HG03039 (cell line): ENCODE measurements at regions not wholly inside any gene's neighbourhood (a gene's known extent, or its start where the extent isn't known, plus 50 kb on each side); places are given as distances from the start of the nearest gene placed in this dataset.

ENCODE experiments used
- ATAC-seq: cut with Tn5 transposase; IDR thresholded peaks from one replicate; pipeline ENCODE4 v1.9.1; 2021; ENCODE audit warnings: mild to moderate bottlenecking, moderate library complexity; ENCODE audit not compliant: unreplicated experiment

DNA sequence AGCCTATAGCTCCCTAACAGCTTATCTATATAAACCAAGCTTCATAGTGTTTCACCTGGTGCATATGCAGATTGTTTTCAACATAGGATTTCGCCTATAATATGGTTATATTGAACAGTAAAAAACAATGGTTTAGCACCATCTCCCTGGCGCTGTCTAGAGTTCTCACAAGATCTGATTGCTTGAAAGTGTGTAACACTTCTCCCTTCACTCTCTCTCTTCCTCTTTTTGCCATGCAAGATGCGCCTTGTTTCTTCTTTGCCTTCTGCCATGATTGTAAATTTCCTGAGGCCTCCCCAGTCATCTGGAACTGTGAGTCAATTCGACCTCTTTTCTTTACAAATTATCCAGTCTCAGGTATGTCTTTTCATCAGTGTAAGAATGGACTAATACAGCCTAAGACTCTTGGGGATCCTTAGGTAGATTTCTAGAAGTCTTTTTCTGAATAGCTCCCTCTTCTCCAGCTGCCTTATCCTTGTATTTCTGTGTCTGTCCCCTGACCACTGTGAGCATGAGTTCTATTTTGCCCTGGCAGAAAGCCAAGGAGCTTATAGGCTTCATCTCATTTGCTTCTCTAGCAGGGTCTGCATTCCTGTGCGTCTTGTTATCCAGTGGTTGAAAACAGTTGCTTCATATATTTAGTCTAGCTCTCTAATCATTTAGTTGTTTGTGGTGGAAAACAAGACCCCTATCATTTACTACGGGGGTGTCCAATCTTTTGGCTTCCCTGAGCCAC lies 401.6 kb downstream of the GPD2 start:
- no peak for ATAC-seq

DNA sequence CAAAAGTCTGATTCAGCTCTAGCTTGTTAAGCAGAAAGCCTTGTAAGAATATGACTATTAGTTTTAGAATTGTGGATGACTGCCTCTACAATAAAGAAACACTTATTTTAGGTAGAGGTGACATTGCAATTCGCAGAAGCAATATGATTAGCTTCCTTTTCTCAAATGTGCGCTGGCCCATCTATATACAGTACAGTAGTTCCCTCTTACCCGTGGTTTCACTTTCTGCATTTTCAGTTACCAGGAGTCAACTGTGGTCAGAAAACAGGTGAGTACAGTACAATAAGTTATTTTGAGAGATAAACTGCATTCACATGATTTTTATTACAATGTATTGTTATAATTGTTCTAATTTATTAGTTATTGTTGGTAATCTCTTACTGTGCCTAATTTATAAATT lies 405.1 kb downstream of the GPD2 start:
- ATAC-seq, result no peak

DNA sequence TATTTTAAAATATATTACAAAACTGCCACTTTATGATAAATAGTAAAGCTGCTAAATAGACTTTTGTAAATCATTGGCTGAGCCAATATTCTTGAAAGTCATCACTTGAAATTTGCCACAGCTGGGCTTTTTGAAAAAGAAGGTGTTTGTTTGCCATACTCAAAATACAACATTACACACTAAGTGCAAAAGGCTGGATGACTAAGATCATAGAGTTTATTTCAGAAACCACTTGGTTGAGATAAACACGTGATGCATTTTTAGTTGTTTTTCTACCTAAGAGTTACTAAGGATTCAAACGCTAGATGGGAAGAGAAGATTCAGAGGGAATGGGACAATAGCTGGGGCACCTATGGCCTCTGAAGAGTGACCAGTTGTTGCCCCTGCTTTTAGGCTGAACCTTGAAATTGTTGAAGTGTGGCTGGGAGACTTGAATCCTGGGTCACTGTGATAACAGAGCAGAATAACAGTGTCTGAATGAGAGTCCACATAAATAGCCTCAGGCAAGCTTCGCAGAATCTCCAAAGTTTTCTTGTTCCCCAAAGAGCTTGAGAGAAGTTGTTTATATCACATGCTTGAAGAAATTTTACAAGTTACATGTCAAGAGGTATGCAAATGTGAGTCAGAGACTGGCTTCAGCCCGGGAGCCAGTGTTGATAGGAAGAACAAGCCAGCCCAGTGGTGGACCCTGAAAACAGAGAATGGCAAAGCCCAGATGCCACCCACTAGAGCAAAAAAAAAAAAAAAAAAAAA lies 409.8 kb downstream of the GPD2 start:
- ATAC-seq, result no peak

DNA sequence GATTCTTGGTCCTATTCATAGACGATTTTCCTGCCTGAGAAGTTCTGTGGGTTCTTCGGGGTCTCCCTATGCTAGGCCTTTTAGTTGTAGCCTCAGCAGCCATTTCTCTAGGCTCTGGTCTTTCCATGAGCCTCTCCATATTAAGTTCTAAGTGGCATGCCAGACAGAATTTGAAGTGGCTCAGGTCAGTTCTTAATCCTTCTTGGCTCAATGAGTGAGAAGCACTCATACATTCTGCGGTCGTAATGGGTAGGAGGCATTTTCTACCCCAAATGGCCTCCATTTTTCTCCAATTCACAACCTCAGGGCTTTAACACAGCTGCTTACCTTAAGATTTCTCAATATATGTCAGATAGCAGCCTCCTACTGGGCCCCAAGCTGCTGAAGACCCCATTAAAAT lies 405.3 kb upstream of the GALNT5 start:
- no peak for ATAC-seq

DNA sequence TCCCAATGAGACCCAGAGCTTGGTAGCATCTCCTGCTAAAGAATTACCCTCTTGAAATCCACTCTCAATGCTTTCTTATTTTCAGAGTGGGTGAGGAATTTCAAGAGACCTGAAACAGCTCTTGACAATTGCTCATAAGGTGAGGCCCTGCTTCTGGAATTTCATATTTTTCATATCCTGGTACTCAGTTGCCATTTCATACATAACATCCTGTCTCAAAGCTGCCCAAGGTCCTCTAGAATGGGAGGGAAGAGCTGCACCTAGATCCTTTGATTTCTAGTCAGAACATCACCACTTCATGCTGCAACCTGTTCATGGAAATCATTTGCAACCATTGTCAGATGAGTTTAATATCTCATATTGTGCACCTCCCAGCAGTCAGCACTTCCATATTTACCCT lies 404.8 kb upstream of the GALNT5 start:
- no peak for ATAC-seq

DNA sequence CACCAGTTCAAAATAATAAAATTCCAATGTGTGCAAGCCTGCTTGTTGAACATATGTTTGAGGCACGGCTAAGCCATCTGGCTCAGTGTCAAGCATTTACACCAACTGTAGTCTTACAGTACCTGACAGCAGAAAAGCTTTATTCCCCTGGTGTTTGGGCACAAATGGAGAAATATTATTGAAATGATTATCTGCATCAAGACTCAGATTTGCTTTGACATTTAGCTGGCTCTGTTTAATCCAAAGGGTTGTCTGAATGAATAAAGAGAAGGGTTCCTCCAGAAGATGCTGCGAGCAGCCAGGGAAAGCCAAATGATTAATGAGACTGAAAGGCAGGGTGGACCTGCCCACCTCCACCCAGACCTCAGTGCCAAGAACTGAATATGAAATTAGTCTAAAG lies 393.2 kb upstream of the GALNT5 start:
- ATAC-seq, result no peak

DNA sequence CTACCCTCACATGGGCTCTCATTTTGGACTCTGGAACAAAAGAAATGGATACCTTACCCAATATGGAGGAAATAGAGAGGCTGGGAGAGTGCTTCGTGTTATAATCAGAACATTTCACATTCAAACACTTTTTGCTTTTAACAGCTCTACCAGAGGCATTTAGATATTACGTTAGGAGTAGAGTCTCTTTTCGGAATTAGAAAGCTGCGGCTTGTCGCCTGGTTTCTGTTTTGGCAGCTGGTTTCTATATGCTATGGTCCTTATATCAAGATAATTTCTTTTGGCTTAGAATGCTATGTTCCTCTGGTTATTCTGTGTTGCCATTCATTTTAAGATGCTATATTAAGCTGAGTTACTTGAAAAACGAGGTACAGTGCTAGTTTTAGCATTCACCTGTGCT lies 392.8 kb upstream of the GALNT5 start:
- no peak for ATAC-seq

DNA sequence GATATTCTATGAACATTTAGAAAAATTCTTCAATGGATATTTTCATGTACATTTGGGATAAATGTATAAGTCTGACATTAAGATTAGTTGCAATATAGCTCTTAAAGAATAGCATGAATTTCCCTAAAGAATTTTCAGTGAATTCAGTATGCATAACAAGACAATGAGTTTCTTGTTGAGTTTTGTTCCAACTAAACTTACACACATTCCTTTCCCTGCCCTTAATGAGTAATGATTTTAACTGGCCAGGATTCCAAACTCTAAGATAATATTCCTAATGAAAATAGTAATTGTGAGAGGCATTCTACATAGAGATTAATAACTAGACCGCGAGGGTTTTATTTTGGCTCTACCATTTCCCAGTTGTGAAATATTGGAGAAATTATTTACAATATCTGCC lies 390.3 kb upstream of the GALNT5 start:
- no peak for ATAC-seq

DNA sequence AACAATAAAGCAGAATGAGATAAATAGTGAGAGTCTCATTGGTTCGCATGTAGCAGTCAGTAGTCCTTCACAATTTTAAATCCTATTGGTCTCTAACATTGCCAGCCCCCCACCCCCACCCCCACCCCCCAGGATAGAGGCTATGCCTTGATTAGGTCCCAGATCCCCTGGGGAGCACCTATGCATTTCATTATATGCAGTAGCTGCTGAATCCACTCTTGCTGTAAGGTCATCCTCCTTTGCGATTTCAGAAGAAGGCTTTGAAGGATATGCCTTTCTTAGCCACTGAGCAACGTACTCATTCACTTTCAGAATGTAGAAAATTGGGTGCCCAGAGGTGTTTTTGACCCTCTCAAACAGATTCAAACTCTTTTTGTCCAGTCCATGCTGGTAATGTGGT lies 382.8 kb upstream of the GALNT5 start:
- no peak for ATAC-seq

DNA sequence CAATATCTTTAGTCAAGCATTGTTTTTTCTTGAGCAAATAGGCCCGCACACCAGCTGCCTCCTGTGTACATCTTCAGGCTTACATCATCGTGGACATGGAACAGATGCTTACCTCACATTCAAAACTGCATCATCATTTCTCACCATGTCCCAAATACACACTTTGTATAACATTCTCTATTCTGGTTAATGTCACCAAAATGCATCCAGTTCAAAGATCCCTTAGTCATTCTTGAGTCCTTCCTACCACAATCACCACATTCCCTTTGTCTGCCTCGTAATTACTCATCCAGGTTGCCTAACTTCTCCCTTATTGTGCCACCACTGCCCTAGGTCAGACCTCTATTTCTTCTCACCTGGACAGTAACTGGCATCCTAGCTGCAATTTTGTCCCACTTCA lies 373.7 kb upstream of the GALNT5 start:
- ATAC-seq, result no peak

DNA sequence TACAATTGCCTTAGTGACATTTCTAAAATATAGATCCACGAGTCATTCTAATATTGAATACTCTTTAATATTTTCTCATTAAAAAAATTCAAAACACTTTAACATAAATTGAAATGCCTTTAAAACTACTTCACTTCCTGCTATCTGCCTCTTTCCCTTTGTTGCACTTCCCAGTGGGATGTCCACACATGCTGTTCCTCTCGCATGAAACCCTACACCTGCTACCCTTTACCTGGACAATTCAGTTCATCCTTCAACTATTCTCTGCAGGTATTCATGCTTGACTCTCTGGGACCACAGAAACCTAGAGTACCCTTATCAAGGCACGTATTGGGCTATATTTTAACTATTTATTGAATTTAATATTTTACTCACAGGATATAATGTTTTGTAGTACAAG lies 373.3 kb upstream of the GALNT5 start:
- no peak for ATAC-seq

DNA sequence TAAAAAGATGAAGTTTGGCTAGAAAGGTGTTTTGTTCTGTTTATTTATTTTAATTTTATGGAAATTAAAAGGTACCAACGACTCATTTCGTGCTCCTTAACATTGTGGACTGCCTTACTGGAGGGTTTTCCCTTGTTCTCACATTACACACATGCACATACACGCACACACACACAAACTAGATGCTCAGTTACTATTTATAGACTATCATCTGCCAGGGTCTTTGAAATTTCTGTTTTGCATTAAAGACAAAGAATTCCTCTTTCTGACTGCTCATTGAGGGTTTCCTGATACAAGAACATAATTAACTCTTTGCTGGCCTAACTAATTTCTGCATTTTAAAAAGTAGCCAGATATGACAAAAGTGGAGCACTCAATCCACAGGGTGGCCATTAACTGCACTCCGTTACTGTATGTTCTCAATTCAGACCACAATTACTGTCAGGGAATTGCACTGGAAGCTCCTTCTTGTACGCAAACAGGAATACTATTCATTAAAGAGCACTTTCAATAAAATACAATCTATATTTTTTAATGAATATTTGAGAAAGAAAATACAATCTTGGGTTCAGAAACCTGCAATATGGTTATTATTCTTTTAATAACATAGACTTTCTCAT lies 366.9 kb upstream of the GALNT5 start:
- ATAC-seq, result no peak

DNA sequence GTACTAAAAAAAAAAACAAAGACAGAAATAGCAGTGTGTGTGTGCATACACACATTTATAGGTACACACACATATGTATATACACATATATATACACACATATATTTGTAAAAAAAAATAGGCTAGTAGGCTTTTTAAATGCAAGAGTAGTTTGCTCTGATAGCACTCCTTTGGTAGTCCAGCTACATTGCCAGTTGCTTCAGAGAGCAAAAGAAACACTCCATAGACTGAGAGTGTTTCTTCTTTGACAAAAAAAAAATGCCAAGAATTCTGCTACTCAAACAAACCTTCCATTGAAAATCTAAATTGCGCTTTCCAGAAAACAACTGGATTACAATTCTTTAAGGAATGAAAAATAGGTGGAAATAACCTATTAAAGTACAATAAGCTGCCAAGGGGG lies 365.9 kb upstream of the GALNT5 start:
- no peak for ATAC-seq

DNA sequence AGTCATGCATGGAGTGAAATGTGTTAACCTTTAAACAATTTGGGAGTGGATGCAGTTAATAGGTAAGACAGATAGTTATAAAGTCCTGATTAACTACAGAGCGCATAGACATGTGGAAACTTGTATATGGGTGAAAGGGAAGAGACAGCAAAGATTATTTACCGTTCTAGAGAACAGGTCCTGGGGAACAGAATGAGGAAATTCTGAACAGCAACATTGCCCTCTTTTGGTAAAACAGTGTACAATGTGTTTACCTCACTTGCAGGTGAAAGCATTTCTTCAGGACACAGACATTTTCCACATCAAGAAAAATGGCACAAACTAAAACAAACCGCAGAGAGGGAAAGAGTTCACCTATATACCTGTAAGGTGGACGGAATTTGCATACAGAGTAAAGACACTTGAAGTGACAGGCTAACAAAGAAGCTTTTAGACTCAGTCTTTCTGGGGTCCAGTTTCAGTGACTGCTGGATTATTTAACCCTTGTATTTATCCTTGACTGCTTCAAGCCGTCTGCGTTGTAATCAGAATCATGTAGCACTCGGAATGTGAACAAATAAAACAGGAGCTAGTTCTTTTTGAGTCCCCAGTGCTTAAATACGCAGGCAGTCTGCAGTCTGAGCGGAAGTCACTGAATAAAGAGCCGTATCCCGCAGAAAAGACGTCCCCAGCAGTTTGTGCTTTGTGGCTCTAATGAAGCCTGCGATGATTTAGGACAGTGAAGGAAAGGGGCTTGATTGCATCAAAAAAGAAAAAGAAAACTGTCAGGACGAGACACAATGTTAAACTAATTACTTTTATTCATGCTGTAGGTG lies 364.8 kb upstream of the GALNT5 start:
- peak; percentile 35 for ATAC-seq

DNA sequence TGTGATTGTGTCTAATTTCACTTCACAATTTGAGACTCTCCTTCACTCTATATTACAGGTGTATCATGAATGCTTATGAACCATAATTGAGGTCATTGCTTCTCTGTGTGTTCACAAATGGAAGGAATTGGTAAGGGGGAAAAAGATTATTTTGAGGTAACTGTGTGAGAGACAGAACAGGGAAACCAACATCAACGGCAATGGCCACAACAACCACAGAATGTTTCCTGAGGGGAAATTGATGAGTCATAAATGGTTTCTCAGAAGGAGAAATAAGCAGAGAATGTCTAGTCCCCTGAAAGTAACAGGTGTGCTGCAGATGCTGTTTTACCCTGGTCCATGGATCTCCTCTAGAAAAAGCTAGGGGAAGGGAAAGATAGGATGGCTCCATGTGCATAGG lies 361.2 kb upstream of the GALNT5 start:
- ATAC-seq, result peak; percentile 97

DNA sequence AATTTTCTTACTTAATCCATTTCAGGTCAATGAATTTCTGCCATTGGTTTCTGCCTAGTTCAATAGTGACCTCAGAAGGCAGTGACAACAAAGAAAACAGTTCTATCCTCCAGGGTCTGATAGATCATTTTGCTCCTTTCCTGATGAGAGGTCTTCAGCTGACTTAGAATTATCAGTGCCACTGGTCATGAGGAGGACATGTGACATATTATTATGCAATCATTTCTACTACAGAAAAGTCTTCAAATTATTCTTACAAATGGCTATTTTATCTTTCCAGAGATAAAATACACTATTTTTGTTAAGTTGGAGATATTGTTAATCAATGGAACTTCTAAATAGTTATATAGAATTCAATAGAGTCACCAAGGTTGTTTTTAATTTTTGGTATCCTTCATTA lies 360.0 kb upstream of the GALNT5 start:
- no peak for ATAC-seq

DNA sequence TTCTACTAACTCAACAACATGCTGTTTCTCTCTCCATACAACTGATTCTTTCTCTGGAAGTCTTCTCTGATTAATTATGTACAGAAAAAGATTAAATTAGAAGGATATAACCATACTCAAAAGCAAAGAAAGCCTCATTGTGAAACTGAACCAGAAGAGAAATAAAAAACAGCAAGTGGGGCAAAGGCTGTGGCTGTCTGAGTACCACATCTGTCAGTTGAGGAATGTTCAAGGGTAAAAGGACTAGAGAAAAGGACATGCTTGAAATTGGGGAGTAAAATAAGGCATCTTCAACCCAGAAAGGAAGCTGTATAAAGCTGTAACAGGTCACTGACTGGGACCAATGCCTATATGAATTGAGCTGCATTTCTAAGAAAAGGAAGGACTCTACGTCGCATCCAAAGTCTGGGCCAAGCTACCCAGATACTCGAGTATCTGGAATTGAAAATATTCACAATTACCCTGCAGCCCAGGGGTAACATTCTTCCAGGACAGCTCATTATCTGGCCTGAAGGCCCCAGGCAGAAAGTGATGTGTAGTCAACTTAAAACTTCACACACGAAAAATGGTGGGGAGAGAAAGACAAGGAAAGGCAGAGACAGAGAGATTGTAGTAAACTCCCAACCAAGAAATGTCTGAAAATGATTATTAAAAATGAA lies 356.0 kb upstream of the GALNT5 start:
- ATAC-seq, result no peak

DNA sequence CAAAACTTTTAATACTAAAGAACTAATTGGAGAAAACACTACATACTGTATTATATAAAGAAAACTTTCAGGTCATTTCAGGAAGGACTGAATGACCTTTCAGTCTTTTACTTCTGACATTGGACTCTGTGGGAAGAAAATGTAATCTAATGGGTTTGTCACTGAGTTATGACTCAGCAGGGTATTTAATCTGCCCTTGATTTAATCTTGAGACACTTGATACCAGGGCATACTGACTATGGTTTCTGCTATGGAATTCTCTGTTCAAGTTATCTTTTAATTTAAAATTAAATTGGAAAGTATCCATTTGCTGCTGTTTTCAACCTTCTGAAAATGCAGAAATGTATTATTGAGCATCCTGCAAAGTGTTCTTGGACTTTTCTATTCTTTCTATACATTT lies 354.2 kb upstream of the GALNT5 start:
- ATAC-seq, result no peak

DNA sequence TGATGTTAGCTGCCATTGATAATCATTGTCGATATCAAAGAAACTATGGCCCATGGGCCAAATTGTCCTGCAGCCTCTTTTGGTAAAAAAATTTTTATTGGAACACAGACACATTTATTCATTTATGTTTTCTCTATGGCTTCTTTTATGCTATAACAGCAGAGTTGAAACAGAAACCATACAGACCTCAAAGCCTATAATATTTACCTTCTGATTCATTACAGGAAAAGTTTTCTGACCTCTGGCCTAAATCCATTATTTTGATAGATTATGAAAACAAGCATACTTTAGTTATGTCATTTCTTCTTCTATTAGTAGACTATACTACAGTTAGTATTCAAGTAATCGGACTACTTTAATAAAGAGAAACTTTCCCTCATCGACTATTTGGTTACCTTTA lies 349.7 kb upstream of the GALNT5 start:
- no peak for ATAC-seq

DNA sequence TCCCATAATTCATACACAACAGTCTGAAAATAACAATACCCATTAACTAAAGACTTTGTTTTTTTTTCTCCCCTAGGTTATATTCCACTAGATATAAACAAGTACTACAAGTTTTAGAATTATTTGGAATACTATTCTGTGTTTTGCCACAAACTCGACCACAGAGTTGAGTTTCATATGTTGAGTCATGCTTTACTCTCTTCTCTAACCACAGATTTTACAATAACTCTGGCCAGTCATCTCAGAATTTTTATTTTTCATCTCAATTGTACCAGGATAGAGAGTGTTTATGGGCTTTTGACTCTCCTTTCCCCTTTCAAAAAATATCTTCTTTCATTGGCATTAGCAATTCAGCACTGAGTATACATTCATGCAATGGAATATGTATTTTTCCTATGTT lies 348.7 kb upstream of the GALNT5 start:
- peak; percentile 73 for ATAC-seq

DNA sequence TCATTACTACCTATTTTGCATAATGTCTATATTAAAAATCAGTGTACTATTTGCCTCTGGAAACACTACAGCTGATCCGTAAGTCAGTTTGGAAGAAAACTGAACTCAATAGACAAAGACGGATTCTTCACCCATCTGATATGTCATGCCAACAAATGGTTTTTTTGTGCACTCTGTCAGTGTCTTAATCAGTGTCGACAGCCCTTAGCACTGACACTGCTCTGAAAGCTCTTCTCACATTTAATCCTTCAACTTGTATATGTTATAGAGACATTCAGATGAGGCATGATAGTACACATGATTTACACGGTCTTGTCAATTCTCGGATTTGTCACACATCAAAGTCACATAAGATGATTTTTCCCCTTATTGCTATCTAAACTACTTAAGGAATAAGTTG lies 347.5 kb upstream of the GALNT5 start:
- ATAC-seq, result no peak
